GM18909 (cell line): ENCODE measurements at regions not wholly inside any gene's neighbourhood (a gene's known extent, or its start where the extent isn't known, plus 50 kb on each side); places are given as distances from the start of the nearest gene placed in this dataset.
"Not testable (repeated sequence)": the region's sequence is repeated elsewhere in the genome, so short reads cannot be mapped to it uniquely, and the experiment has no call there.

Experiments used
- ATAC-seq: cut with Tn5 transposase; IDR thresholded peaks from one replicate; pipeline ENCODE4 v1.9.1; 2021; ENCODE audit warnings: mild to moderate bottlenecking; ENCODE audit not compliant: unreplicated experiment, poor library complexity

DNA sequence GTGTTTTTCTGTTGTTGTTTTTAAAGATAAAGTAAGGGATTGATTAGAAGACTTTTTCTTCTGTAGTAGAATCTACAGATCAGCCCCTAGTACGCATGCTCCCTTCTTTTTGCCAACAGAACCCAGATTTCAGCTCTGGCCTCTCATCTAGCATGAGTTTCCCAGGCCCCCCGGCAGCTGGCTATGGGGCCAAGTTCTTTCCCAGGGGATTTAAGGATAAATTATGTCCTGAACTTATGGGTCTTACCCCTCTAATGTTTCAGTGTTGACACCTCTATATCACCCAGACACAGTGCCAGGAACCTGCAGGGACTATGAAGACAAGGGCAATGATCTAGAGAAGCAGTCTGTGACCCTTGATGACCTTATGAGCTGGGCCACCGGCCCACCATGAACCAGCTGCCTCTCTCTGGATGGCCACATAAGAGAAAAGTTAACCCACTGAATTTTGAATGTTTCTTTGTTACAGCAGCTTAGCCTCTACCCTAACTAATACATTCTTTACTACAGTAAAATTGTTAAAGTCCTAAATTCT is 150.5 kb downstream of the UNC5CL start:
- ATAC-seq, result no peak

GRCh38 chr6:40887792-40888340 is 151.2 kb downstream of the UNC5CL start:
- ATAC-seq, result no peak

- ATAC-seq, result no peak
Measured at GRCh38 chr6:40887079-40887791, 151.8 kb downstream of the UNC5CL start.

DNA sequence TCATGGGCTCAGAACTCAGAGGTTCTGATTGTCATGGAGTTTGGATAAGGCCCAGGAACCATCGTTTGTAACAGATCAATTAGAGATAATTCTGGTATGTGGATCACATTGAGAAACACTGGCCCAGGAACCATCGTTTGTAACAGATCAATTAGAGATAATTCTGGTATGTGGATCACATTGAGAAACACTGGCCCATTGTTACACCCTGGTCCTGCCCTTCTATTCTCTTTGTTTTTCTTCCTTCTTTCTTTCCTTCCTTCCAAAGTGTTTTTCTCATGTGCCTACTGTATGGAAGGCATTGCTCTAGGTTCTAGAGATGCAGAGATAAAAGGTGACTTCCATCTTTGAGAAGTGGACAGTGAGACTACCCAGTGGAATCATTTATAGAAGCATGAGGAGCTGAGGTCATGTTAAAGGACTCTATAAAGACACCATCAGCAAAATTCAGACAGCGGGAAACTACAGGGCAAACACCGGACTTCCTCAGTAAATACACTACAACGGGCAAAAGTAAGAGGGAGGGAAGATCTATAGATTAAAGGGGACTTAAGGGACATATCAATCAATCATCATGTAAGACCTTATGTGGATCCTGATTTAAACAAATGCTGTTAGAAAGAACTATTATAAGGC is 153.8 kb downstream of the UNC5CL start:
- ATAC-seq, result no peak

GRCh38 chr6:40882323-40882997 is 156.6 kb downstream of the UNC5CL start:
- ATAC-seq, result no peak

DNA sequence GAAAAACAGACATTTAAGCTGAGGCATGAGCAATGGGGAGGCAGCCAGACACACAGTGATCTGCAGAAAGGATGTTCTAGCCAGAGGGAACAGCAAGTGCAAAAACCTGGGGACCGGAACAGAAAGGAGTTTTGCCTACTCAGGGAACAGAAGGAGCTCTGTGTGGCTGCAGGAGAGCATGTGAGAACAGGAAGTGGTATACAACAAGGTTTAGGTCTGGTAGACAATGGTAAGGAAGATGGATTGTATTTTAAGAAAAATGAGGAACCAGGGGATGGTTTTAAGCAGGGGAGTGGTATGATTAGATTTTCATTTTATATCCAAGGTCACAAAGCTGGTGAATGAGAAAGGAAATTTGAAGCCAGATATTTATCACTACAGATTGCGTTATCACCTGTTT is 157.5 kb downstream of the UNC5CL start:
- ATAC-seq, result no peak

DNA sequence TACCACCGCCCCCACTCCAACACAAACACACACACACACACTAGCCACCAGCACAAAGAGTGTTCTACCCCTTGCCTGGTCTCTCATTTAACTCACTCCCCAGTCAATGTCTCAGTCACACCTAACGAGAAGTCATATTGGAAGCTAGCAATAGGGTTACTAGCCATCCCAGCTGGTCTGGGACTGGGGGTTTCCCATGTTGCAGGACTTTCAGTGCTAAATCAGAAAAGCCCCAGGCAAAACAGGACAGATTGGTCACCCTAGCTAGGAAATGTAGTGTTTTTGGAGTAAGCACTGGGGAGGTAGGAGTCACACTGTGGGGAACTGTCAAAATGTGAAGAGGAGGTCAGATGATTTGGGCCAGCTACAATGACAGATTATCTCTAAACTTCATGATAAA is 158.1 kb downstream of the UNC5CL start:
- no peak for ATAC-seq

- no peak for ATAC-seq
Measured at GRCh38 chr6:40879169-40879568, 159.9 kb downstream of the UNC5CL start.

GRCh38 chr6:40877362-40877761 is 161.7 kb downstream of the UNC5CL start:
- no peak for ATAC-seq

- no peak for ATAC-seq
Measured at GRCh38 chr6:40876336-40876735, 162.7 kb downstream of the UNC5CL start.

- no peak for ATAC-seq
Measured at GRCh38 chr6:40874495-40874894, 164.5 kb downstream of the UNC5CL start.

- no peak for ATAC-seq
Measured at GRCh38 chr6:40871424-40871823, 167.6 kb downstream of the UNC5CL start.

DNA sequence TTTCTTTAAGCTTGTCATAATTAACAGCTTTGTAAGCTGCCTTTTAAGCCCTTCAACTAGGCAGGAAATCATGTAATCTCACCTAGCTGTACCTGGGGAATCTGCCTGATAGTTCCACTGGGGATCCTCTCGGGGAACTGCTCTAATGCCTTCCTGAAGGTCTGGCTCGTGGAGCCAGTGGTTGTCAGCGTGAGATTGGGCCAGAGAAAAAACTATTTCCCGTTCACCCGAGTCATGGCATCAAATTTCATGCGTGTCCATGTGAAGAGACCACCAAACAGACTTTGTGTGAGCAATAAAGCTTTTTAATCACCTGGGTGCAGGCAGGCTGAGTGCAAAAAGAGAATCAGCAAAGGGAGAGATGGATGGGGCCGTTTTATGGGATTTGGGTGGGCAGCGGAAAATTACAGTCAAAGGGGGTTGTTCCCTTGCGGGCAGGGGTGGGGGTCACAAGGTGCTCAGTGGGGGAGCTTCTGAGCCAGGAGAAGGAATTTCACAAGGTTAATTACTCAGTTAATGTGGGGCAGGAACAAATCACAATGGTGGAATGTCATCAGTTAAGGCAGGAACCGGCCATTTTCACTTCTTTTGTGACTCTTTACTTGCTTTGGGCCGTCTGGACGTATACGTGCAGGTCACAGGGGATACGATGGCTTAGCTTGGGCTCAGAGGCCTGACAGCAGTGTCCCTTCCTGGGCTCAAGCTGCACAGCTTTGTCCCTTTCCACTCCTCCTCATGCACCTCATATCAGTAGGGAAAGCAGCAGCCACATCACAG is 170.7 kb downstream of the UNC5CL start:
- ATAC-seq, result not testable (repeated sequence)

DNA sequence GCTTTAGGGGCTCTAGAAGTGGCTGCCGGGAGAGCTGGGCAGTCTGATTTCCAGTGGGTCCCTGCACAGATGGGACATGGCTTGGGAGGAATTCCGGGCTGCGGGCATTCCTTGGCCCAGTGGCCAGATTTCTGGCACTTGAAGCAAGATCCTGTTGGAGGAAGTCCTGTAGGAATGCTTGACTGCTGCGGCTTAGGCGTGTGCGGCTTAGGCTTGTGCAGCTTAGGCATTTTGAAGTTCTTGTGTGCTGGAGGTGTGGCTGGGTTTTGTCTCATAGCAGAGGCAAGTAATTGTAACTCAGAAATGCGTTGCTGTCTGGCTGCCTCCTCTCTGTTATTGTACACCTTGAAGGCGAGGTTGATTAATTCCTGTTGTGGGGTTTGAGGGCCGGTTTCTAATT is 171.5 kb downstream of the UNC5CL start:
- not testable (repeated sequence) for ATAC-seq

DNA sequence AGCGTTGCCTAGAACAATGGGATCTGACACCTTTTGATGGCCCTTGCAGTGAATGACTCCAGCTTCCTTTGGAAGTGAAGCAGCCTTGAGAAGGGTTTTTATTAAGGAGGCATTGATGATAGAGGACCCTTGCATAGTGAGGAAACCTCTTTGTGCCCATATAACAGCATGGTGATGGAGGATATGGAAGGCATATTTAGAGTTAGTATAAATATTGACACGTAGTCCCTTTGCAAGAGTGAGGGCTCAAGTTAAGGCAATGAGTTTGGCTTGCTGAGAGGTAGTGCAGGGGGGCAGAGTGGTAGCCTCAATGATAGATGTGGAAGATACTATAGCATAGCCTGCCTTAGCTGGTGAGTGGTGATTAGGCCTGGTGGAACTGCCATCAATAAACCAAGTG is 173.8 kb downstream of the UNC5CL start:
- ATAC-seq, result not testable (repeated sequence)

DNA sequence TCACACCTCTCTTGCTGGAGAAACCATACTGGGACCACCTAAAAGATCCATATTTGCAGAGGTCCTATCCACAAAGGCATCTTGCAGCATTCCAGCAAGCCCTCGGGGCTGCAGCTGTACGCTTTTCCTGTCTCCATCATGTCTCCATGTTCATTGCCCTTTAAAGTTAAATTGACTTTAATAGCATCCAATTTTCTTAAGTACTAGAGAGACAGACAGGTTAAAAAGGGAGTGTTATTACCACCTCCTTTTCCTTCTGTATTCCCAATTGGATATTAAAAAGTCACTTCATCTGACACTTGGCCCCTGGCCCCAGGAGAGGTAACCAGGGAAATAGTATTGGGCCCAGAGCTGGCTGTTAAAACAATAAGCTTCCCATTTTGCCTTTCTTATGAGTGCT is 178.6 kb downstream of the UNC5CL start:
- ATAC-seq, result no peak

- ATAC-seq, result no peak
Measured at GRCh38 chr6:40856271-40856670, 182.8 kb downstream of the UNC5CL start.

DNA sequence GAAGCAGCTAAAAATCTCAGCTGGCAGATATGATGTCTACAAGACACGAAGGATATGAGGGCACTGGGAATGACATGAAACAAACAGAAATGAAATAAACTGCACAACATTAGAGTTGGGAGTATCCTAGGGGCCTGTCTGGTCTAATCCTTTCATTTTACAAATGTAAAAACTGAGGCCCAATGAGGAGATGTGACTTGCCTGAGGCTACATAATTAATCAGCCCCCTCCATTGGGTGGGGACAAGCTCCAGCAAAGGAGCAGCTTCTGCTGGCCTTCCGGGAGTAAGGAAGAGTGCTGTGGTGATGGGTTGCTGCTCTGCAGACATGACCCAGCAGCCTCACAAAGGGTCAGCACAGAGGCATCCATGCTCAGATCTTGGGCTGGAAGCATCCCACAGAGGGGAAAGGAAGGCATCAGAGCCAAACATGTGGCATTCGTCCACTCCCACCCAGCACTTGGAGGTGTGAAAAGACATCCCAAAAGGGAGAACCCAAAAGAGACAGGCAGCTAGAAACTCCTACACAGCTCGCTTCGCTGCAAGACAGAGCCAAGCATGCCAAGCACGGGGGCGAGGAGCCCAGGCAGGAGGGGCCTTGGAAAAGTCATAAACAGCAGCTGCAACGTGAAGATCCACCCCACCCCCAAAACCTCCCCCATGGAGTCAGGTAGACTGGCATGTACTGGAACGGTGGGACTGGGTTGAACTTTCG is 183.7 kb downstream of the UNC5CL start:
- no peak for ATAC-seq

GRCh38 chr6:40854592-40854991 is 184.4 kb downstream of the UNC5CL start:
- no peak for ATAC-seq
